Endothelial cell of umbilical vein (primary cell): ENCODE measurements at regions not wholly inside any gene's neighbourhood (a gene's known extent, or its start where the extent isn't known, plus 50 kb on each side); places are given as distances from the start of the nearest gene placed in this dataset.

ENCODE experiments used
- BruUV-seq: library from RNA; stranded (reverse); fragments of 400-500 nt; replicated peaks from 2 replicates; lab custom pipeline; 2021; lab: Mats Ljungman, UMichigan
- CTCF ChIA-PET: fragments of 300-600, 350-600 bp; sonication (Branson Sonifier 250); formaldehyde crosslinking; loops from one replicate; lab custom pipeline; 2021; ENCODE audit warnings: antibody characterized with exemption, inconsistent platforms; lab: Charles Lee
- POLR2A ChIA-PET: fragments of 300-600, 350-600 bp; sonication (Branson Sonifier 250); formaldehyde crosslinking; loops from one replicate; lab custom pipeline; 2021; ENCODE audit warnings: antibody characterized with exemption, inconsistent platforms; lab: Charles Lee
- DNase-seq: peaks from one replicate; pipeline ENCODE4 v3.0.0-alpha.2; 2011; ENCODE audit warnings: low read depth, low spot score
- FAIRE-seq: peaks from 2 replicates; lab custom pipeline; 2011; peaks lifted over from hg19 to GRCh38; lab: Jason Lieb, UNC
- H2AFZ ChIP-seq: 2 replicates; pipeline ENCODE4 v1.6.0; 2012; ENCODE audit warnings: low read depth, low read length, control low read depth, inconsistent platforms
- H3K27ac ChIP-seq: 2 replicates; pipeline ENCODE4 v1.5.1; 2011; ENCODE audit warnings: low read depth, mild to moderate bottlenecking, control low read depth, low read length, moderate library complexity; ENCODE audit not compliant: insufficient read depth
- H3K27me3 ChIP-seq, 2 experiments: 2 replicates each; pipeline versions ENCODE4 v1.6.0 to v1.6.1; 2011; ENCODE audit warnings: low read length in 2 of 2, mixed read lengths in 1 of 2; ENCODE audit not compliant: control insufficient read depth in 2 of 2, insufficient read depth in 2 of 2
- H3K36me3 ChIP-seq, 2 experiments: 2 replicates in 1 of 2; 3 replicates in 1 of 2; pipeline ENCODE4 v1.5.1; 2011; ENCODE audit warnings: low read length in 2 of 2, mild to moderate bottlenecking in 1 of 2, moderate library complexity in 1 of 2; ENCODE audit not compliant: control insufficient read depth in 2 of 2, insufficient read depth in 2 of 2; ENCODE audit errors: extremely low read depth in 1 of 2
- H3K4me1 ChIP-seq: 3 replicates; pipeline ENCODE4 v1.5.1; 2011; ENCODE audit warnings: mild to moderate bottlenecking, low read length; ENCODE audit not compliant: control insufficient read depth, insufficient read depth; ENCODE audit errors: extremely low read depth
- H3K4me2 ChIP-seq: 2 replicates; pipeline ENCODE4 v1.6.1; 2011; ENCODE audit warnings: low read length, control low read depth, mixed read lengths; ENCODE audit not compliant: insufficient read depth
- H3K4me3 ChIP-seq, 3 experiments: fragments of 200-600 bp in 1 of 3; sonication (generic), shearing (Covaris generic) in 1 of 3; replicated peaks in 1 of 3; 2 replicates each; pipeline ENCODE4 v1.5.1; 2011 to 2016; ENCODE audit warnings: control low read depth in 3 of 3, low read length in 3 of 3, mild to moderate bottlenecking in 2 of 3, inconsistent platforms in 1 of 3, low read depth in 1 of 3, moderate library complexity in 1 of 3; ENCODE audit not compliant: insufficient read depth in 1 of 3
- H3K79me2 ChIP-seq: 2 replicates; pipeline ENCODE4 v1.6.0; 2012; ENCODE audit warnings: low read length, inconsistent platforms; ENCODE audit not compliant: control insufficient read depth, insufficient read depth
- H3K9ac ChIP-seq: replicated peaks from 2 replicates; pipeline ENCODE3; 2011; ENCODE audit warnings: low read length, control low read depth; ENCODE audit not compliant: insufficient read depth; ENCODE audit errors: extremely low read depth
- H3K9me1 ChIP-seq: replicated peaks from 3 replicates; pipeline ENCODE4 v1.6.0; 2011; ENCODE audit warnings: mild to moderate bottlenecking, low read length; ENCODE audit not compliant: control insufficient read depth, insufficient read depth; ENCODE audit errors: extremely low read depth
- H3K9me3 ChIP-seq: replicated peaks from 2 replicates; pipeline ENCODE4 v1.5.1; 2012; ENCODE audit warnings: low read length, inconsistent platforms; ENCODE audit not compliant: control insufficient read depth, insufficient read depth
- H4K20me1 ChIP-seq: replicated peaks from 2 replicates; pipeline ENCODE3; 2011; ENCODE audit warnings: mild to moderate bottlenecking, low read length; ENCODE audit not compliant: control insufficient read depth, insufficient read depth; ENCODE audit errors: extremely low read depth
- CTCF ChIP-seq, 2 donors: IDR thresholded peaks; 1 replicate in 1 of 2; 2 replicates in 1 of 2; pipeline ENCODE4 v1.5.1; 2011; ENCODE audit warnings: low read length in 2 of 2, mild to moderate bottlenecking in 2 of 2, moderate library complexity in 2 of 2, control low read depth in 1 of 2, inconsistent platforms in 1 of 2, low read depth in 1 of 2; ENCODE audit not compliant: insufficient read depth in 1 of 2; ENCODE audit errors: extremely low read depth in 1 of 2
- EZH2 ChIP-seq: IDR thresholded peaks from 2 replicates; pipeline ENCODE4 v1.6.1; 2012; ENCODE audit warnings: borderline replicate concordance, low read depth, mild to moderate bottlenecking, moderate library complexity, low read length, inconsistent platforms; ENCODE audit not compliant: severe bottlenecking
- FOS ChIP-seq: IDR thresholded peaks from 2 replicates; pipeline ENCODE4 v1.6.1; 2011; ENCODE audit warnings: mild to moderate bottlenecking, low read length, moderate library complexity, borderline replicate concordance; ENCODE audit not compliant: insufficient read depth
- GATA2 ChIP-seq: IDR thresholded peaks from 2 replicates; pipeline ENCODE4 v1.7.0; 2011; ENCODE audit warnings: low read depth, mild to moderate bottlenecking, moderate library complexity, mixed read lengths, low read length; ENCODE audit not compliant: insufficient read length, insufficient read depth
- JUN ChIP-seq: IDR thresholded peaks from 2 replicates; pipeline ENCODE4 v1.6.1; 2011; ENCODE audit warnings: borderline replicate concordance, low read depth; ENCODE audit not compliant: insufficient read length, insufficient read depth
- MAX ChIP-seq: IDR thresholded peaks from 2 replicates; pipeline ENCODE4 v1.6.1; 2011; ENCODE audit not compliant: insufficient read depth, insufficient read length
- MYC ChIP-seq: IDR thresholded peaks from one replicate; pipeline ENCODE4 v1.6.1; 2011; ENCODE audit warnings: mild to moderate bottlenecking, low read depth, low read length
- POLR2A ChIP-seq: IDR thresholded peaks from 2 replicates; pipeline ENCODE4 v1.6.1; 2012; ENCODE audit warnings: low read depth, mild to moderate bottlenecking, control low read depth, low read length
- POLR2AphosphoS5 ChIP-seq: IDR thresholded peaks from 2 replicates; pipeline ENCODE4 v1.6.1; 2012; ENCODE audit warnings: low read depth, mild to moderate bottlenecking, control low read depth, low read length, moderate library complexity; ENCODE audit not compliant: insufficient read depth
- dilution Hi-C: fragments of 300-500 bp; cut with MboI; formaldehyde crosslinking; loops from one replicate; pipeline ENCODE4 v1.15.0; 2019; ENCODE audit warnings: low sequenced_read_pairs; ENCODE audit not compliant: extremely low pct_ligation_motif_present
- intact Hi-C: fragments of 100-400 bp; cut with micrococcal nuclease; formaldehyde crosslinking; loops from one replicate; pipeline ENCODE4 v1.10.0; 2022

- dilution Hi-C loops (no loop called here), intact Hi-C loops (no loop called here)
- no peaks in the 10 kb centered on the region for H3K9me3 ChIP-seq
- no peaks in the 10 kb centered on the region for H3K9me1 ChIP-seq
- FAIRE-seq = no peak
- ChIA-PET CTCF (interaction anchor here (0.7 kb wide), 1 partner anchor 1224 kb away, joined by 3 read pairs; no protein-coding TSS in a partner anchor), POLR2A (no interaction called here)
- no peak overlapping the region for H3K9ac ChIP-seq
- DNase-seq = no peak
- no peak overlapping the region for H3K27ac ChIP-seq
- H3K4me2 ChIP-seq = no peak overlapping the region
- H3K79me2 ChIP-seq = no peaks in the 10 kb centered on the region
- H4K20me1 ChIP-seq = no peaks in the 10 kb centered on the region
- H2AFZ ChIP-seq = no peak overlapping the region
- BruUV-seq = no TSS peak
- H3K4me3 ChIP-seq = no peak overlapping the region
- H3K36me3 ChIP-seq = no peaks in the 10 kb centered on the region
- H3K27me3 ChIP-seq = no peaks in the 10 kb centered on the region
- H3K4me1 ChIP-seq = no peaks in the 10 kb centered on the region
- TF ChIP-seq MYC (no peak), EZH2 (no peak), POLR2A (no peak), FOS (no peak), JUN (no peak), POLR2AphosphoS5 (no peak), CTCF (IDR thresholded peaks at IDR 0.05; ENCODE audit: extremely low read depth in 1 of 2, insufficient read depth in 1 of 2, low read depth in 1 of 2, low read length in 2 of 2) (no peak), GATA2 (no peak), MAX (no peak)
Measured at GRCh38 chr12:38588624-38589305, 272.2 kb downstream of the ALG10B start.
